K562 (cell line): ENCODE measurements at regions not wholly inside any gene's neighbourhood (a gene's known extent, or its start where the extent isn't known, plus 50 kb on each side); places are given as distances from the start of the nearest gene placed in this dataset.

Source experiments
- ATAC-seq: fragments of 200-7000 bp; cut with Tn5 transposase; 3 replicates; pipeline ENCODE4 v1.9.1; 2020; ENCODE audit warnings: moderate library complexity
- BruUV-seq: library from RNA; stranded (reverse); fragments of 400-500 nt; replicated peaks from 2 replicates; lab custom pipeline; 2021; lab: Mats Ljungman, UMichigan
- CTCF ChIA-PET: fragments of 300-600 bp; formaldehyde crosslinking; extraction: SDS; loops from one replicate; lab custom pipeline; 2021; ENCODE audit warnings: low intra/inter-chr PET ratio; lab: Yijun Ruan, JAX
- POLR2A ChIA-PET: fragments of 300-600, 350-650 bp; sonication (Branson Sonifier 250); formaldehyde crosslinking; extraction: SDS; loops from one replicate; lab custom pipeline; 2021; ENCODE audit warnings: antibody characterized with exemption, inconsistent platforms; lab: Yijun Ruan, JAX
- DNase-seq, 4 experiments: peaks; one replicate each; pipeline versions ENCODE4 v3.0.0 to v3.0.0-alpha.2; 2011 to 2018; ENCODE audit warnings: low spot score in 3 of 4, mixed read lengths in 3 of 4; ENCODE audit errors: extremely low read depth in 1 of 4
- FAIRE-seq: peaks from 2 replicates; lab custom pipeline; 2011; peaks lifted over from hg19 to GRCh38; lab: Jason Lieb, UNC
- H2AFZ ChIP-seq: 2 replicates; pipeline ENCODE4 v1.6.0; 2011; ENCODE audit warnings: low read depth, low read length, control low read depth, inconsistent platforms
- H3K27ac ChIP-seq: fragments of 200-600 bp; 3 replicates; pipeline ENCODE4 v1.8.0; 2011; ENCODE audit warnings: low read depth, mild to moderate bottlenecking, control low read depth, inconsistent platforms, low read length, moderate library complexity, mixed read lengths; ENCODE audit errors: extremely low read depth
- H3K27me3 ChIP-seq, 2 experiments: fragments of 300-600 bp in 1 of 2; 2 replicates in 1 of 2; 3 replicates in 1 of 2; pipeline versions ENCODE4 v1.6.0 to v1.8.0; 2011; ENCODE audit warnings: inconsistent platforms in 2 of 2, low read length in 2 of 2, mild to moderate bottlenecking in 1 of 2, mixed read lengths in 1 of 2, moderate library complexity in 1 of 2; ENCODE audit not compliant: control insufficient read depth in 2 of 2, insufficient read depth in 2 of 2
- H3K36me3 ChIP-seq: fragments of 300-600 bp; 3 replicates; pipeline ENCODE4 v1.8.0; 2011; ENCODE audit warnings: mild to moderate bottlenecking, low read length, inconsistent platforms; ENCODE audit not compliant: control insufficient read depth, insufficient read depth
- H3K4me1 ChIP-seq, 2 experiments: fragments of 200-600 bp in 1 of 2; replicated peaks in 1 of 2; 2 replicates in 1 of 2; 3 replicates in 1 of 2; pipeline versions ENCODE4 v1.5.1 to v1.8.0; 2011; ENCODE audit warnings: inconsistent platforms in 2 of 2, low read length in 2 of 2, mild to moderate bottlenecking in 1 of 2, mixed read lengths in 1 of 2, moderate library complexity in 1 of 2; ENCODE audit not compliant: control insufficient read depth in 2 of 2, insufficient read depth in 2 of 2
- H3K4me2 ChIP-seq: 2 replicates; pipeline ENCODE4 v1.6.1; 2011; ENCODE audit warnings: low read length, control low read depth, inconsistent platforms, mixed read lengths; ENCODE audit not compliant: insufficient read depth
- H3K4me3 ChIP-seq: fragments of 200-600 bp; sonication (generic), shearing (Covaris generic); 2 replicates; pipeline ENCODE4 v1.5.1; 2016; ENCODE audit warnings: control low read depth, inconsistent platforms
- H3K79me2 ChIP-seq: fragments of 200-600 bp; 3 replicates; pipeline ENCODE4 v1.8.0; 2011; ENCODE audit warnings: low read length, inconsistent platforms; ENCODE audit not compliant: control insufficient read depth, insufficient read depth
- H3K9ac ChIP-seq, 2 experiments: 2 replicates each; pipeline versions ENCODE4 v1.6.0 to v1.6.1; 2011; ENCODE audit warnings: low read depth in 2 of 2, low read length in 2 of 2, control low read depth in 1 of 2, inconsistent platforms in 1 of 2, mild to moderate bottlenecking in 1 of 2, mixed read lengths in 1 of 2; ENCODE audit not compliant: insufficient read depth in 1 of 2
- H3K9me1 ChIP-seq: one replicate; pipeline ENCODE4 v1.6.0; 2011; ENCODE audit warnings: inconsistent platforms, mild to moderate bottlenecking, low read length, moderate library complexity; ENCODE audit not compliant: control insufficient read depth, insufficient read depth
- H3K9me3 ChIP-seq: replicated peaks from 2 replicates; pipeline ENCODE4 v1.5.1; 2011; ENCODE audit warnings: low read depth, low read length, inconsistent platforms; ENCODE audit not compliant: control insufficient read depth, insufficient read depth
- H4K20me1 ChIP-seq: replicated peaks from 2 replicates; pipeline ENCODE4 v1.6.1; 2011; ENCODE audit warnings: low read length, inconsistent platforms, mixed read lengths; ENCODE audit not compliant: control insufficient read depth, insufficient read depth
- ADNP ChIP-seq: fragments of 200-800 bp; sonication (Bioruptor generic); IDR thresholded peaks from 2 replicates; pipeline ENCODE4 v1.6.1; 2016; ENCODE audit warnings: missing genetic modification characterization, missing compliant biosample characterization
- CHD4 ChIP-seq: fragments of 200-600 bp; sonication (generic); IDR thresholded peaks from 3 replicates; pipeline ENCODE4 v1.6.1; 2012; ENCODE audit warnings: low read depth, mild to moderate bottlenecking, mixed read lengths, low read length, inconsistent platforms; ENCODE audit not compliant: insufficient read depth, insufficient replicate concordance, poor library complexity, severe bottlenecking
- CREBBP ChIP-seq: IDR thresholded peaks from one replicate; pipeline ENCODE4 v1.6.1; 2012; ENCODE audit warnings: low read depth, mild to moderate bottlenecking, control low read depth, inconsistent platforms, low read length
- FIP1L1 ChIP-seq: fragments of 200-400 bp; formaldehyde crosslinking; IDR thresholded peaks from 2 replicates; pipeline ENCODE4 v1.6.1; 2018; ENCODE audit warnings: mild to moderate bottlenecking, low read depth, low read length; ENCODE audit not compliant: poor library complexity, severe bottlenecking
- HEY1 ChIP-seq: fragments of 250-450 bp; sonication (Bioruptor Pico); IDR thresholded peaks from 2 replicates; pipeline ENCODE4 v1.5.0; 2020; ENCODE audit warnings: mild to moderate bottlenecking, moderate library complexity, borderline replicate concordance
- KAT8 ChIP-seq: fragments of 450-650 bp; IDR thresholded peaks from 2 replicates; pipeline ENCODE4 v1.6.1; 2016; ENCODE audit warnings: low read depth, mild to moderate bottlenecking
- KLF6 ChIP-seq: fragments of 250-450 bp; sonication (Bioruptor Pico); IDR thresholded peaks from 2 replicates; pipeline ENCODE4 v1.4.0; 2020; ENCODE audit warnings: mild to moderate bottlenecking, moderate library complexity, borderline replicate concordance
- POLR3G ChIP-seq: IDR thresholded peaks from 2 replicates; pipeline ENCODE4 v1.6.1; 2011; ENCODE audit not compliant: insufficient read length, insufficient replicate concordance; ENCODE audit errors: extremely low read depth
- RNF2 ChIP-seq: sonication (generic); IDR thresholded peaks from 2 replicates; pipeline ENCODE4 v1.6.1; 2016
- SAFB ChIP-seq: fragments of 200-400 bp; formaldehyde crosslinking; IDR thresholded peaks from 2 replicates; pipeline ENCODE4 v1.6.1; 2017; ENCODE audit warnings: low read depth, low read length, borderline replicate concordance
- SMARCE1 ChIP-seq: fragments of 450-650 bp; IDR thresholded peaks from 2 replicates; pipeline ENCODE4 v1.7.1; 2016; ENCODE audit warnings: mild to moderate bottlenecking
- ZFP30 ChIP-seq: fragments of 250-450 bp; sonication (Bioruptor Pico); IDR thresholded peaks from 2 replicates; pipeline ENCODE4 v1.8.0; 2022; ENCODE audit warnings: moderate library complexity, mild to moderate bottlenecking, inconsistent platforms, borderline replicate concordance
- ZFPM2 ChIP-seq: fragments of 250-450 bp; sonication (Bioruptor Pico); IDR thresholded peaks from 2 replicates; pipeline ENCODE4 v1.5.1; 2022; ENCODE audit warnings: mild to moderate bottlenecking
- WGBS: fragments of 100-300 bp; shearing (Covaris generic); methylation state at CpG from one replicate; pipeline ENCODE4 v1.1.6; 2016; ENCODE audit warnings: low coverage, mixed read lengths; ENCODE audit not compliant: insufficient coverage; ENCODE audit errors: missing lambda C conversion rate; 5-methylcytosine and 5-hydroxymethylcytosine counted together
- in situ Hi-C: fragments of 300-500 bp; cut with MboI; formaldehyde crosslinking; loops from 4 replicates; pipeline ENCODE4 v1.15.0; 2018; ENCODE audit warnings: inconsistent platforms, mixed read lengths
- intact Hi-C: fragments of 100-400 bp; cut with micrococcal nuclease; formaldehyde crosslinking; loops from 2 replicates; pipeline ENCODE4 v1.14.2; 2022
- TF ChIP-seq, protein P1 (sequence below): fragments of 200-800 bp; sonication (Bioruptor generic); IDR thresholded peaks from 2 replicates; pipeline ENCODE4 v1.6.1; 2017; ENCODE audit warnings: missing genetic modification characterization, missing compliant biosample characterization
- TF ChIP-seq, protein P2 (sequence below), 3 experiments: IDR thresholded peaks in 2 of 3; conservative IDR thresholded peaks in 1 of 3; 2 replicates each; pipeline ENCODE4 v1.5.1; 2011 to 2012; ENCODE audit warnings: low read length in 3 of 3, mild to moderate bottlenecking in 3 of 3, control low read depth in 2 of 3, improper control_type of control experiment in 1 of 3, inconsistent platforms in 1 of 3, low read depth in 1 of 3, mixed read lengths in 1 of 3, moderate library complexity in 1 of 3; ENCODE audit not compliant: insufficient read depth in 2 of 3

DNA sequence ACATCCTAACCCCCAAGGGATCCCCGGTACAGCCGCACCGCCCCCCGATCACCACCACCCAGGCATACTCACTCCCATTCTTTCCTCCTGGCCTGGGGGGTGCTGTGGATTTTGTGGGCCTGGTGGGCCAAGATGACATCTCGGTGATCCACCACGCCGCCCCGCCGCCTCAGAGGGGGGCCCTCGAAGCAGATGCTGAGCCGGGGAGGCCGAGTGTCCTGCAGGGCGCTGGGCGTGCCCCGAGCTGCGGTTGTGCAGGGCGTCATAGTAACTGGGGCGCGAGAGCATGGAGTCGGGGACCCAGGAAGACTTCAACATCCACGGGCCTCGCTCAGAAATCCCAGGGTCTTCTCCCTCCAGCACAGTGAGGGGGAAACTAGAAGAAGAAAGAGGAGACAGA lies 93.4 kb upstream of the CACNA1A start:
- no peaks in the 10 kb centered on the region for H4K20me1 ChIP-seq
- no peak overlapping the region; a peak in 1 of 4 replicates for H3K9ac ChIP-seq
- H3K9me3 ChIP-seq: no peaks in the 10 kb centered on the region
- no peak overlapping the region for H3K4me2 ChIP-seq
- in situ Hi-C loops: loop anchor here (25.0 kb wide), 1 partner anchor 463 kb away; the partner anchor contains the start of genes MISP3 and PALM3
- H3K27me3 ChIP-seq: peaks cover 6 to 22% of the 10 kb centered on the region in 2 experiments; a peak in 3 of 5 replicates
- H3K27ac ChIP-seq: no peak overlapping the region
- FAIRE-seq (no peak), DNase-seq (no peak), ATAC-seq (no peak)
- H3K79me2 ChIP-seq: no peaks in the 10 kb centered on the region
- no peaks in the 10 kb centered on the region for H3K9me1 ChIP-seq
- TF ChIP-seq CREBBP: no peak
- TF ChIP-seq, protein P1, sequence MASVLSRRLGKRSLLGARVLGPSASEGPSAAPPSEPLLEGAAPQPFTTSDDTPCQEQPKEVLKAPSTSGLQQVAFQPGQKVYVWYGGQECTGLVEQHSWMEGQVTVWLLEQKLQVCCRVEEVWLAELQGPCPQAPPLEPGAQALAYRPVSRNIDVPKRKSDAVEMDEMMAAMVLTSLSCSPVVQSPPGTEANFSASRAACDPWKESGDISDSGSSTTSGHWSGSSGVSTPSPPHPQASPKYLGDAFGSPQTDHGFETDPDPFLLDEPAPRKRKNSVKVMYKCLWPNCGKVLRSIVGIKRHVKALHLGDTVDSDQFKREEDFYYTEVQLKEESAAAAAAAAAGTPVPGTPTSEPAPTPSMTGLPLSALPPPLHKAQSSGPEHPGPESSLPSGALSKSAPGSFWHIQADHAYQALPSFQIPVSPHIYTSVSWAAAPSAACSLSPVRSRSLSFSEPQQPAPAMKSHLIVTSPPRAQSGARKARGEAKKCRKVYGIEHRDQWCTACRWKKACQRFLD (CRISPR knock-in tag): no peak
- no peak for TF ChIP-seq CHD4
- no peak for TF ChIP-seq SMARCE1
- no peak for TF ChIP-seq ADNP (tag)
- TF ChIP-seq RNF2: no peak
- TF ChIP-seq POLR3G: no peak
- no peak for TF ChIP-seq ZFP30 (CRISPR knock-in tag)
- no peak for TF ChIP-seq KLF6
- TF ChIP-seq ZFPM2 (CRISPR knock-in tag): no peak
- TF ChIP-seq SAFB: no peak
- TF ChIP-seq HEY1 (CRISPR knock-in tag): no peak
- TF ChIP-seq, protein P2, sequence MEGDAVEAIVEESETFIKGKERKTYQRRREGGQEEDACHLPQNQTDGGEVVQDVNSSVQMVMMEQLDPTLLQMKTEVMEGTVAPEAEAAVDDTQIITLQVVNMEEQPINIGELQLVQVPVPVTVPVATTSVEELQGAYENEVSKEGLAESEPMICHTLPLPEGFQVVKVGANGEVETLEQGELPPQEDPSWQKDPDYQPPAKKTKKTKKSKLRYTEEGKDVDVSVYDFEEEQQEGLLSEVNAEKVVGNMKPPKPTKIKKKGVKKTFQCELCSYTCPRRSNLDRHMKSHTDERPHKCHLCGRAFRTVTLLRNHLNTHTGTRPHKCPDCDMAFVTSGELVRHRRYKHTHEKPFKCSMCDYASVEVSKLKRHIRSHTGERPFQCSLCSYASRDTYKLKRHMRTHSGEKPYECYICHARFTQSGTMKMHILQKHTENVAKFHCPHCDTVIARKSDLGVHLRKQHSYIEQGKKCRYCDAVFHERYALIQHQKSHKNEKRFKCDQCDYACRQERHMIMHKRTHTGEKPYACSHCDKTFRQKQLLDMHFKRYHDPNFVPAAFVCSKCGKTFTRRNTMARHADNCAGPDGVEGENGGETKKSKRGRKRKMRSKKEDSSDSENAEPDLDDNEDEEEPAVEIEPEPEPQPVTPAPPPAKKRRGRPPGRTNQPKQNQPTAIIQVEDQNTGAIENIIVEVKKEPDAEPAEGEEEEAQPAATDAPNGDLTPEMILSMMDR (IDR thresholded peaks at IDR 0.05 in 2 of 3, conservative IDR thresholded peaks at IDR 0.05 in 1 of 3; ENCODE audit: insufficient read depth in 2 of 3, low read depth in 1 of 3, low read length in 3 of 3): no peak
- TF ChIP-seq KAT8: no peak
- TF ChIP-seq FIP1L1: no peak
- ChIA-PET CTCF (no interaction called here), POLR2A (interaction anchor here (0.7 to 0.8 kb wide), 2 partner anchors 10 to 24 kb away, joined by 3 read pairs; no protein-coding TSS in a partner anchor)
- H3K4me3 ChIP-seq: no peak overlapping the region
- H3K4me1 ChIP-seq: peaks cover 0 to 4% of the 10 kb centered on the region in 2 experiments; a peak in 2 of 5 replicates
- H3K36me3 ChIP-seq: no peaks in the 10 kb centered on the region
- WGBS: 12% methylated on average over 16 of the region's 22 CpGs
- H2AFZ ChIP-seq: no peak overlapping the region
- intact Hi-C loops: loop anchor here (2.0 kb wide), 1 partner anchor 121 kb away; no protein-coding TSS in a partner anchor
- BruUV-seq: no TSS peak
